NCI-H2196 treated with DMSO at 0.1 percent for 48 hours (cell line): ENCODE measurements at regions not wholly inside any gene's neighbourhood (a gene's known extent, or its start where the extent isn't known, plus 50 kb on each side); places are given as distances from the start of the nearest gene placed in this dataset.

Experiments used
- DNase-seq: peaks from one replicate; lab custom pipeline; 2025; ENCODE audit not compliant: unreplicated experiment; lab: John Stamatoyannopoulos, UW

DNA sequence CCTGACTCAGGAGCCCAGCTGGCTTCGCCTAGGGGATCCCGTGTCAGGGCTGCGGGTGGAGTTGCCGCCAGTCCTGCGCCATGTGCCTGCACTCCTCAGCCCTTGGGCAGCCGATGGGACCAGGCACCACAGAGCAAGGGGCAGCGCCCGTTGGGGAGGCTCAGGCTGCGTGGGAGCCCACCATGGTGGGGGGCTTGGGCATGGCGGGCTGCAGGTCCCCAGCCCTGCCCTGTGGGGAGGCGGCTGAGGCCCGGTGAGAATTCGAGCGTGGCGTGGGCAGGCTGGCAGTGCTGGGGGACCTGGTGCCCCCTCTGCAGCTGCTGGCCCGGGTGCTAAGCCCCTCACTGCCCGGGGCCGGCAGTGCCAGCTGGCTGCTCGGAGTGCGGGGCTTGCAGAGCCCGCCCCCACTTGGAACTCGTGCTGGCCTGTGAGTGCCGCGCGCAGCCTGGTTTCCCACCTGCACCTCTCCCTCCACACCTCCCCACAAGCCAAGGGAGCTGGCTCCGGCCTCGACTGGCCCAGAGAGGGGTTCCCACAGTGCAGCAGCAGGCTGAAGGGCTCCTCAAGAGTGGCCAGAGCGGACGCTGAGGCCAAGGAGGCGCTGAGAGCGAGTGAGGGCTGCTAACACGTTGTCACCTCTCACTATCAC lies 135.1 kb upstream of the SEL1L start:
- no peak for DNase-seq

DNA sequence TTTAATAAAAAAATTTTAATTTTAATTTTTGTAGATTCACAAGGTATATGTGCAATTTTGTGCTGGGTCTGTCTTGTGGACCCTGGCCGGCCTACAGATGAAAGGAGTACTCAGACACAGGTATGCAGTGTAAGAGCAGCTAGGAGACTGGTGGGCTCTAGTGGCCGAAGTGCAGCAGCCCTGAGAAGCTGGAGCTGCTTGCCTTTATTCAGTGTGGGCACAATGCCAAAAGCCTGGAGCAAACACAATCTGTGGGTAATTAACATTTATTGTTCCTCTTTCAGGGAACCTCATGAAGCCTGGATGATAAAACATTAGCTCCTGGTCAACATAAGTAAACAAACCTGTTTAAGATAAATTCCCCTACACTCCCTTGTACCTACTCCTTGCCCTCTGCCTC lies 135.7 kb upstream of the SEL1L start:
- no peak for DNase-seq

DNA sequence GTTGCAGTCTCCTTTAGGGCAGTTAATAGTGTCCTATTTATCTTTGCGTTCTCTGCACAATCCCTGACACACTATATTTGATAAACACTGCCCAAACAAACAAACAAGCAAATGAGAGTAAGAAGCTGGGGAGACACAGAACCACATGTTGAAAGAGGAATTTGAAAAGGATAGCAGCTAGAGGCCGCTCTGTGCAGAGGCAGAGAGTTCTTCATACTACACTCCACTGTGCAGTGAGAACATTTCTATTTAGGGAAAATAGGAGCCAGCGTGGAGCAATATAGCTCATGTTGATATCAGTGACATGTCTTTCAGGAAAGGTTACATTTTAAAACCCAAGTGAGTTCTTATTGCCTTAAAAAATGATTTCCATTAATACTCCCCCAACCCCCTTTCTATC lies 140.3 kb upstream of the SEL1L start:
- no peak for DNase-seq

DNA sequence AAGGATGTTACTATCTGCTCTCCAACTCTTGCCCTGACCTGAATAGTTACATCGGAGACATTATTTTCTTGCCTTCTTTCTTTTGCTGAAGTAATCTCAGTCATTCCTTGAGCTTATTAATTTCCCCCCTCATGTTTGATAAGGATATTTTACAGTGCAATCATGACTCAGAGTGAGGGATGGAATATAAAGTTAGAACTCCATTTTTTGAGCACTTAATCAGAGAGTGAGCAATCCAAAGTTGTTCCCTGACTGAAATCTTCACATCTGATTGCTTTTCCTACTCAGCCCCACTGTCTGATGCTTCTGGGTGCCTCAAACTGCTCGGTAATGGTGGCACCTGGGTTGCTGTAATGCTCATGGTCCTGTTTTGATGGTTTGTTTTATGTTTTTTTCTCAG lies 142.7 kb upstream of the SEL1L start:
- DNase-seq: no peak

DNA sequence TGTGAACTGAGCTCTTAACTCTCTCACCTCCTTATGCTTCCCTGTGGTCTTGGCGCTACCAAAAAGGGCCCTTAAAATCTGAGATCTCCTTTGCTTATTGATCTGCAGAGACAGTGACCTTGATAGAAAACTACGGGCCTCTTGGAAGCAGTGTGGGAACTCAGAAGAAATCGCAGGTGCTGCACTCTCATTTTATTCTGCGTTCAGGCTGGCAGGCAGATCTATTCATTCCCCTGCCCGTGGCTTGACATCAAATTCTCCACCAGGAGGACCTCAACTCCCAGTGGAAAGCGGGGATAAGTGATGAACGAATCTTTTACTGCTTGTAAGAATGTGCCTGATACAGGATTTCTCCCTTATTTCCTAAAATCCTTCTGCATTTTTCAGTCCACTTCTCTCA lies 143.2 kb upstream of the SEL1L start:
- no peak for DNase-seq

DNA sequence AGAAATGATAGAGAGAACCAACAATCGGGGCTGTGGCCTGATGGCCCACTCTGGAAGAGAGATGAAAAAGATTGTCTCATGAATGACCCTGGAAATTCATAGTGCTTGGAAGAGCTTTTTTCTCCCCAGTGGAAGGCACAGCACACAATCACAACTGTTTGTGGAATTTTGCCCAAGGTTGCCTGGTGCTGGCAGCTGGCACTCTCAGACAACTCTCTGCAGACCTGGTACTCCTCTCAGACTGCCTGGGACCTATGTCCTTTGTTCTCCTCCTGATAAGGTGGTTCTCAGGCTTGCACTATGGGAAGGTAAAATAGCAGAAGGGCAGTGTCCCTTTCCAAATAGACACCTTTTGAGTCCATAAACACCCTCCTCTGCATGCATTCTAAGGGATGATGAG lies 144.1 kb upstream of the SEL1L start:
- no peak for DNase-seq

DNA sequence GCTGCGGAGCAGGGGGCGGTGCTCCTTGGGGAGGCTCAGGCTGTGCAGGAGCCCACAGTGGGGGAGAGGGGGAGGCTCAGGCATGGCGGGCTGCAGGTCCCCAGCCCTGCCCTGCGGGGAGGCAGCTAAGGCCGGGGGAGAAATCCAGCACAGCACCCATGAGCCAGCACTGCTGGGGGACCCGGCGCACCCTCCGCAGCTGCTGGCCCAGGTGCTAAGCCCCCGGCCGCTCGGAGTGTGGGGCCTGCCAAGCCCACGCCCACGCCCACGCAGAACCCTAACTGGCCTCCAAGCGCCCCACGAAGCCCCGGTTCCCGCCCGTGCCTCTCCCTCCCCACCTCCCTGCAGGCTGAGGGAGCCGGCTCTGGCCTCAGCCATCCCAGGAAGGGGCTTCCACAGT lies 145.6 kb upstream of the SEL1L start:
- DNase-seq: no peak

DNA sequence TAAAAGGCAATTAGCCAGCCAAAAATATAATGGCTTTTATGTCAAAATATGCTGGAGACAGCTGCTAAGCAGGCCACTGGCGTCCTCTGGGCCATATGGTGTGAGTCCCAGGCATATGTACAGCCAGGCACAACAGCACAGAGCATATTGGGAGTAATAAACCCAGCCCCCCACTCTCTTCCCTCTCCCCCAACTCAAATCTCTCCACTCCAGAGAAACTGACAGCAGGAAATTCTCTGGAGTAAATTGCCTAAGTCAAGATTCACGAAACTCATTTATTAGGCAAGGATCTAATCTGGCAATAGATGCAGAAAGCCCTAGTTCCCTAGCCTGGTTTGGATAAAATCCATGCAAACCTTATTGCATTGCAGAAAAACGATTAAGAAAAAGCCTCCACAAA lies 147.9 kb upstream of the SEL1L start:
- DNase-seq: no peak

DNA sequence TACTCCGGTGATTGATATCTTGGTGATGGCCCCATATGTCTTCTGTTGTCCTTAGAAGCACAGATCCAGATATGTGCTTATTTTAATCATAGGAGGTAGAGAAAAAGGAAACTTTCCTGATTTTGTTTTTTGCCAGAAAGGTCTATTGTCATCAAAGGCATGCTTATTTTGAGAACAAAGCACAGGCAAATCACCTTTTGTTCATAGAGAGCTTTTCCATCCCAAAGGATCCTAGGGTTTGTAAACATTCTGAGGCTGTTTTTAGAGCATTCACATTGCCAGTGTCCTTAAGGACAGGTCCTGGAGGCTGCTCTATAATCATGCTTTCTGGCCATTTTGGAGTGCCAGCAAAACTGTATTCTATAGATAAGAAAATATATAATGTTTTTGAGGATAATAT lies 148.5 kb upstream of the SEL1L start:
- no peak for DNase-seq

DNA sequence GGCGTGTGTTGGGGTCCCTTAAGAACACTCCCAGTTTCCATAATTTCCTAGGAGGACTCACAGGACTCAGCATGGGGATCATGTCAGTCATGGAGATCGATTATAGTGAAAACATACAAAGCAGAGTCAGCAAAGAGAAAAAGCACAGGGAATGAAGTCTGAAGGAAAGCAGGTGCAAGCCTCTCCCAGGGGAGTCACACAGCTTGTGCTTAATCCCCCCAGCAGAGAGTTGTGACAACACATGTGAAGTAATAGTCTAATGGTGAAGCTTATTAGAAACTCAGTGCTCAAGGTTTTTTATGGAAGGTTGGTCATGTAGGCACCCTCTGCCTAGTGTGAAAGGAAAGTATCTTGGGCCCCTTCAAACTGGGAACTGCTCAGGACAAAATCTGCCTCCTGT lies 149.0 kb upstream of the SEL1L start:
- no peak for DNase-seq

DNA sequence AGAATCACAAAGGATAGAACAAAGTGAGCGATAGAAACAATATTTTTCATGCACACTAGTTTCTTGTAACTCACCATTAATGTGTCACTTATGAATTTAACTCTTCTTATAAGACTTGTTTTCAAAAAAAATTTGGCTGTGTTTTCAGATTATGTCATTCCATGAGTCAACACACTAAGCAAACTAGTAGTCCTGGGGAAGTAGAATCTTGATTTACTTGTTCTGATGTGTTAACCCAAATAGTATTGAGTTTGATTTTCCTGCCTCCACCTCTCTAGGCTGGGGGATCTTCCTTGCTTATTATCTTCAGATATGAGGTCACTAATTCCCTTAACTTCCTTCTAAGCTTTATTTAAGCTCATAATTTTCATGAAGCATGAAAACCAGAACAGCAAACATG lies 151.0 kb upstream of the SEL1L start:
- DNase-seq: no peak

DNA sequence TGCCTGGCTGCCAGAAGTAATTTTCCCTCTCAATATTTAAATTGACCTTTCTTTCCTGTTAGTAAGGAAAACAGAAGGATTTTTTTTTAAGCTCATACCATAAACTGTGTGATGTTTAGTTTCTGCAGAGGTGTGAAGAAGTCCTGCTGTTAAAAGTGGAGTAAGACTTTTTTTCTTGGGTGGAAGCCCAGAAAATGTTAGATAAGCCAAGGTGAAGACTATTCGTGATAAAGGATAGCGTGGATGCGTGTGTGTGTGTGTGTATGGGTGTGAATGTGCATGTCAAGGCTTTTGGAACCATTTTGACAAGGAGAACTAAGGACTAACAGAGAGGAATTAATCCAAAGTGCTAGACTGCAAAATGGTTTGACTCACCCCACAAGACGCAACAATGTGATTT lies 152.9 kb upstream of the SEL1L start:
- DNase-seq: no peak

DNA sequence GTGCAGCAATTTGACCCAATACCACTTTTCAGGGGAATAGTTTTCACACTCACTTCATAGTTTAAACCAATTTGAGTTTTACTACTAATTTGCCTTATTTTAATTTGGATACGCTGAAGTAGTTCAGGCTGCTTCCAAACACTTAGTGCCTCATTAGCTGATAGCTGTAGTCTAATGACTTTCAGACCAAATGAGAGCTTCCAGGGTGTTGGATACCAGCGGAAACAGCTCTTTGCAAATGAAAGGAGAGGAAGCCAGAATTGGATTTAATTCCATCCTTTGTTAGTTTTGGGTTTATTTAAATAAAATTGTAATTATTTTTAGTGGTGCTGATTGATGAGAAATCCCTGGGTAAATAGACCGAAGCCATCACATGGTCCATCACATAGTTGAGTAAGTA lies 158.3 kb upstream of the SEL1L start:
- no peak for DNase-seq

DNA sequence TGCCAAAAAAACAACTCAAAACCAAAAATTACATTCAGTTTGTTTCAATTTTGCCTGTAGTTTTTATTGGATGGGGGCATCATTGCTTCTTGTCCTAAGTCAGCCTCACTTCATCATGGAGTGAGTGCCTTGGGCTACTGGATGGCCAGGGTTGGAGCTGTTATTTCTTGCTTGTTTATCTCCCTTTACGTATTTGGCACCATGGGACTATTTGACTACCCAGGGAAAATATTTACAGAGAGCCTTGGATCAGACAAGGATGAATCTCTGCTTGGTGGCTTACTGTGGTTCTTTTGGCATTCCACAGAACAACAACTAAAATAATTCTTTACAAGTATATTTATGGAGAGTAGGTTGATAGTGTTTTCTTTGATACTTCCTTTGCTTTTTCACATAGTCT lies 160.8 kb upstream of the SEL1L start:
- DNase-seq: no peak

DNA sequence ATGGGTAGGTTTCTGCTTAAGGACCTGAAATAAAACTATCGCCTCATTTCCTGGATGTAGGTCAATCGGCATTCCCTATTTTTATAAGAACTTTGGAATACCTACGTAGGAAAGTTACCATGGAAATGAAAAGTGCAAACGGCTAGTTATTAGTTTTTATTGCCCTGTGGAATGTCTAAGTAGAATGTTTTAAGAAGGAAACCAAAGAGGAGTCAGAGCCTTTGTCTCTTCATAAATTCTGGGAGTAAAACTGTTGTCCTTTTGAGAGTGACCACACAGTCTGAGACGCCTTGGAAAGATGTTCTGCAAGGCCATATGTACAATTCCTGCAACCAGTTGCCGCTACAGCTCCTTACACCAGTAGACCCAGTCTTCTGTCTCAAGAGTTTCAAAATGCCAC lies 176.0 kb upstream of the SEL1L start:
- no peak for DNase-seq

DNA sequence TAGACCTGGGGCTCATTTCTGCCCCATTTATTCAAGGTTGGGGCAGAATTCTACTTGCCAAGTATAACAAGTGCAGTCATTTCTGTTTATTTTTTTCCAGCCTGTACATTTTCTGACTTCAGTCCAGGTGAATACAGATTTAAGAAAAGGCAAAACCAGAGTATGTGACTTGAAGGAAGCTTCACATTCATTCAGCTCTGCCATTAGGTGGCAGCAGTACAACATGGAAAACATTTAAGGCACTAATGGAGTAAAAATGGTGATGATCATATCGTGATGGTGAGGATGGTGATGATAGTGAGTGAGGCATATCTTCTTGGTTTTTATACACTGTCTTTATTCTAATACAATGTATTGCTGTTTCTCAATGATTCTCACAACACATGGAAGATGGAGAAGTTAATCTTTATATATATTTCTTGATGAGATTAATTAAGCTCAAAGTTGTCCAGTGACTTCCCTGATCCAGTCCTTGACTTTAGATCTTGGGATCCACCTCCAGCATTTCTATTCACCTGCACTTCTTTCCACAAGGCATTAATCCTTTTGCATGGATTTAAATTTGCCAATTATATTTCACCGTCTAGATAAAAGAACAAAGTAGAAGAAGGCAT lies 176.7 kb upstream of the SEL1L start:
- DNase-seq: no peak

DNA sequence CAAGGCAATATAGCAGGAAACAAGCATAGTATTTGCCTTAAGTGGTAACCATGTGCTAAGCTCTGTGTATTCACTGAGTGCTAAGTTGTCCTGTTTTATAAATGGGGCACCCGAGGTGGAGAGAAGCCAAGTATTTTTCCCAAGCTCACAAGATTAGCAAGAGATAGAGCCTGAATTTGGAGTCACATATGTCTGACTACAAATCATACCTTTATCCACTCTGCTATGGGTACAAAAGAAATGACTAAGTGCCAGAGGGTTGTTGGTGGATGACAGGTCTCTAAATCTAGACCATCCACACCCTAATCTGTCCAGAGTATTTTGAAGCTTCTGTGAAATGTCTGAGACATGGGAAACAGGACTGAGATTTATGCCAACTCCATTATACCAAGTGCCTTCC lies 182.1 kb upstream of the SEL1L start:
- no peak for DNase-seq

DNA sequence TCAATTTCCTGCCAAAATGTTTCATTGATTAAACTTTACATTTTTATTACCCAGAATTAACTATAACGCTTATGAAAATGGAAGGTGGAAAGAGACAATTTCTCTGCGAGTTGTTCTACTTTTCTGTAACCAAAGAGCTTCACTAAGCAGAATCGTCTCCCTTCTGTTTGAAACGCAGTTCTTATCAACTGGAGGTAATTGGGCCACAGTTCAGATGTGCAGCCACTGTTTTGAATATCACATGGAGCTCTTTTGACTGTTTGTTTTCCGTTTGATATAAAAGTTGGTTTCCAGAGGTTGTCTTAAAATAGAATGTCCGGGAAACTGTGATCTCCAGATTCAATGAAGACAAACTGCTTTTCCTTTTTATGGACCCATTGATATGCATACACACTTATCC lies 183.3 kb upstream of the SEL1L start:
- DNase-seq: no peak

DNA sequence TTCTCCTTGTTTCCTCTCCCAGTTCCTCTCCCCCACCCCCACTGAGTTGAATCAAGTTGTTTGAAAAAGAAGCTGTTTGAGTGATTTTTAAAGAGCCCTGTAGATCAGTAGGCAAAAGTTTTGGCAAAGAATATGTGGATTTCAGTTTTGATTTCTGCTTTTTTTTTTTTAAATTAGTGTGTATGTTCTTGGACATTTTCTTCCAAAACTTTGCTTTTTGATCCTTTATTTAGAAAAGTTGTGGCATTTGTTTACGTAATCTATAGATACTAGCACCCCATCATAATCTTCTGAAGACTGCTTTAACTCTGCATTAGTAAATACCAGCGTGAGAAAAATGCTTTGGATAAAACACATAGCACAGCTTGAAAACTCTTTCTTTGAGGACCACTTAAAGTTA lies 190.3 kb upstream of the SEL1L start:
- no peak for DNase-seq

DNA sequence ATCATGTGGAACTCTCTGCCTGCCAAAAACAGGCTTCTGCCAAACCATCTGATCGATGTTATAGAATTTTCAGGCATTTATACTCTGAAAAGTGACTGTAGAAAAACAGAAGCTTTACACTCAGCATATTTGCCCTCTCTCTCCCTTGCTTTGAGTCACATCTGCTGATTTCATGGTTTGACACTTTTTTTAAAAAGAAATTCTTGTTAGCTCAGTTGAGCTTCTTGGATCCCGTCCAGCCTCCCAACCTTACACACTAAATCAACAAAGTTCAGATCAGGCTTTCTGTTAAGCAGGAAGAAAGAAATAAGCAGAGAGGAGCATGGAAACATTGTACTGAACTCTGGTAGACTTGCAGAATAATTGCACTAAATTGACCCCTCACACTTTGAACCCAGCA lies 193.6 kb upstream of the SEL1L start:
- no peak for DNase-seq

DNA sequence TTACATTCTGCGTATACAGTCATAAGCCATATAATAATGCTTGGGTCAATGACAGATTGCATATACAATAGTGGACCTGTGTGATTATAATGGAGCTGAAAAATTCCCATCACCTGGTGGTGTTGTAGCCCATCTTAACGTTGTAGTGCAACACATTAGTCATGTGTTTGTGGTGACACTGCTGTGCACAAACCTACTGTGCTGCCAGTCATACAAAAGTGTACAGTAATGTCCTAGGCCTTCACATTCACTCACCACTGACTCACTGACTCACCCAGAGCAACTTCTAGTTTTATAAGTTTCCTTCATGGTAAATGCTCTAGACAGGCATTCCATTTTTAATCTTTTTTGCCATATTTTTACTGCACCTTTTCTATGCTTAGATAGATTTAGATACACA lies 194.8 kb upstream of the SEL1L start:
- DNase-seq: no peak

DNA sequence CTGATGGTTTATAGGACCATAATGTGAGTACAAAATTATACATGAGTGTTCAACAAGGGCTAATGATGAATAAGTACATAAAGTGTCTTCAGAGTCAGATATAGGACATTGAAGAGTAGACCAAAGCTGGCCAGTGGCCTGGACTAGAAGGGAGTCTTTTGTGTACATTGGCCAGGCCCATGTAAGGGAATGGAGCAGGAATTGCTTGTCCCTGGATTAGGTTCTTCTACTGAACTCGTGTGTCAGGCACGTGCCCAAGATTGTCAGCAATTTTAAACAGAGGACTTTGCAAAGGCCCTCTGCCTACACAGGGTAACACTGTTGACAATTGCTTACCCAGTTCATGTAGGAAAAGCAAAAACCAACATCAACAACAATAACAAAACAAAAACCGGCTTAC lies 196.0 kb upstream of the SEL1L start:
- no peak for DNase-seq

DNA sequence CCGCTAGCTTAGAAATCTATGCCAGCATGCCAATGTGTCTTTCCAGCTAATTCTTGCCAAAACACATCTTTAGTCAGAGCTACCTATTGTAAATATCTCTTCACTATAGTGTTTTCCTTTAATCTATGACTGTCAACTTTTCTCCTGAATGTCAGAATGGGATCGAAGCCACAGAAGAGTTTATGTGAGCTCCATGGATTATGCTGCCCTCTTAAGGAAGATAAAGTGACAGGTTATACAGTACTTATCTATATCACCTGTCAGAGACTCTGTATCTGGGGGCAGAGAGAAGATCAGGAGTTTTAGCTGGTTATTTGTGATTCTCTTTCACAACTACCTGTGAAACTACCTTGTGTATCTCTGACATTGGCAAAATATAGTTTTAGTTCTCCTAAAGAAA lies 204.3 kb upstream of the SEL1L start:
- DNase-seq: no peak
